NCI-H1105 (cell line): ENCODE measurements at regions not wholly inside any gene's neighbourhood (a gene's known extent, or its start where the extent isn't known, plus 50 kb on each side); places are given as distances from the start of the nearest gene placed in this dataset.
"Not testable (repeated sequence)": the region's sequence is repeated elsewhere in the genome, so short reads cannot be mapped to it uniquely, and the experiment has no call there.

ENCODE experiments used
- DNase-seq: peaks from one replicate; lab custom pipeline; 2025; lab: John Stamatoyannopoulos, UW

GRCh38 chr11:98725471-98725870 lies 295.3 kb upstream of the CNTN5 start:
- no peak for DNase-seq

- DNase-seq, result no peak
Observed at GRCh38 chr11:98728421-98728820, 292.3 kb upstream of the CNTN5 start.

DNA sequence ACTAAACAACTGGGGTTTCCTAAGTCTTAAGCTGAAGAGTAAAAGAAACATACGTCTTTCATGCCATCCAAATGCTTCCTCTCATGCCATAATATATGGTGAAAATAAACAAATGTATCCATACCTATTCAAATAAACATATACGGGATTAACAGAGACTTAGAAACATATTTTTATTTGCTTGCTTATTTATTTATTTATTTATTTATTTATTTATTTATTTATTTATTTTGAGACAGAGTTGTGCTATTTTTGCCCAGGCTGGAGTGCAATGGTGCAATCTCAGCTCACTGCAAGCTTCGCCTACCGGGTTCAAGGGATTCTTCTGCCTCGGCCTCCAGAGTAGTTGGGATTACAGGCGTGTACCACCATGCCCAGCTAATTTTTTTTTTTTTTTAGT lies 291.6 kb upstream of the CNTN5 start:
- DNase-seq, result no peak

DNA sequence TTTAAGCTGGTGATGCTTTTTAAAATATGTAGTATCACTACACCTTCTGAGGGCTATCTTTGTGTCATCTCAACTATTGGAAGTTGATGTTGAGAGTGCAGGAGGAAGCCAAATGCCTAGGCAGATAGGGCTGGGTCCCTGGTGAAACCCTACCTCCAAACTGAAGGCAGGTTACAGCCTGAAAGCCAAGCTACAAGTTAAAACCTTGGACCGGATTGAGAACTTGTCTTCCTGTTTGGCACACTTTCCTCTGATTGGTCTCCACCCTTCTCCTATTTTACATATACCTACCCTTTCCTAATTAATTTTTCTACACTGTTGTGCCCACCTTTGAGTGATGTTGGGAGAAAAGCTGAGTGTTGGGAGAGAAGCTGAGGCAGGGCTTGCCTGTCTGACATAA lies 287.8 kb upstream of the CNTN5 start:
- no peak for DNase-seq

DNA sequence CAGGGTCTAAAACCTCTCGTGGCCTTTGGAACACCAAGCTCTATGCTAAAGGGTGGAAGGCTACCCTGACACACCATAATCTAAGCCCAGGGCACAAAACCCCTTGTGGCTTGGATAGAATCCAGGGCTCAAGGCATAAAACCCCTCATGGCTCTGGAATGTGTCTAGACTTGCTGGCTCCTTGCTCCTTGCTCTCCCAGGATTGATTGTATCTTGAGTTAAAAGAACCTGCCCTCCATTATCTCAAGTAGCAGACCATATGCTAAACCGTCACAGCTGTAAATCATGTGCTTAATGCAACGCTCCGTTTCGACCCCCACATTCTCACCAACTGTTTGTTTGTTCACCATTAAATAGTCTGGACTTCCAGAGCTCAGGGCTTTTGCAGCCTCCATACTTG lies 287.4 kb upstream of the CNTN5 start:
- DNase-seq, result not testable (repeated sequence)

DNA sequence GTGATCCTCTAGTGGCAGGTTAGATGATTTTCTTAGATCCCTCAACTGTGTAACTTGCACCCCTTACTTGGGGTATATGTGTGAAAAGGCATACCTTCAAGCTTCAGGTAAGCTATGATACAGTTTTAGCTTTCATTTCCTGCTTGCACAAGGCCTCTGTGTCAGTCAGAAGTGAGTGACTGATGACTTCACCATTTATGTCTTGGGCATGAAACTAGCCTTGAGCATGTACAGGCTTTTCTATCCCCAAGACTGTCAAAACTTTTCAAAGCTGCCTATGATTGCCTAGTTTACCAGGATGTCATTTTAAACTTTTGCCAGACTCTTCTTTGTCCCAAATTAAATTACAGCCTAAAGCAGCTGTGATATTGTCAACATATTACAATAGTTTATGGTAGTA lies 286.1 kb upstream of the CNTN5 start:
- no peak for DNase-seq

DNA sequence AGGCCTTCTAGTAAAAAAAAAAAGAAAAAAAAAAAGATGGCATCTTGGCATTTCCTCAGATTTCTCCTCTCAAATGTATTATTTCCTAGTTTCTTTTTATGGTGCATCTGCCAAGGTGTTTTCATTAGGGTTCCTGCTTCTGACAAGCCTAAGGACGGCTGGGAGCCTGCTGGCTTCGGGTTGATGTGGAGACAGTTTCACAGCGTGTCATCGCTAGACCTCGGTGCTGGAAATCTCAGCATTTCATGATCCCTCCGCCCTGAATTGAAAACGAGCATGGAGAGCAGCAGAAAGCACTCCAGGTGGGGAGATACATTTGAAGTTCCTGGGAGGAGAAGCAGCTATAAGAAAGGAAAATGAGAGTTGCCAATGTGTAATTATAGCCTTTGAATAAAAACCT lies 283.9 kb upstream of the CNTN5 start:
- DNase-seq, result no peak

GRCh38 chr11:98740321-98740720 lies 280.4 kb upstream of the CNTN5 start:
- DNase-seq, result no peak

- not testable (repeated sequence) for DNase-seq
Observed at GRCh38 chr11:98763446-98763845, 257.3 kb upstream of the CNTN5 start.

DNA sequence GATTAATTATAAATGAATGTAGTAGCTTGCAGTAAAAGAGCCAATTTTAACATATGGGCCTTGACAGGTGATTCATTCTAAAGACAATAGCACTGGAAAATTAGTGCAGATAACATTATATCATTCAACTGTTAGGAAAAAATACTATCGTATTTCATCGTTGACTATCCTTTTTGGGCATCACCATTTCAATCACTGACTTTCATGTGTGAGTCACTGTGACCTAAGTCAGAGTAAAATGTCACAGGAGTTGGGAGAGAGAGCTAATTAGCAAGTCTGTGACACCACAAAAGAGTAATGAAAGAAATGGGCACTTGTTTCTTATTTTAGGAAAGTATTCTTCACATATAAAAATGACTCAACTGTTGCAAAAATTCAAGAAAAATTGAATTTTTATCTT lies 253.8 kb upstream of the CNTN5 start:
- no peak for DNase-seq

- not testable (repeated sequence) for DNase-seq
Observed at GRCh38 chr11:98770046-98770445, 250.7 kb upstream of the CNTN5 start.

DNA sequence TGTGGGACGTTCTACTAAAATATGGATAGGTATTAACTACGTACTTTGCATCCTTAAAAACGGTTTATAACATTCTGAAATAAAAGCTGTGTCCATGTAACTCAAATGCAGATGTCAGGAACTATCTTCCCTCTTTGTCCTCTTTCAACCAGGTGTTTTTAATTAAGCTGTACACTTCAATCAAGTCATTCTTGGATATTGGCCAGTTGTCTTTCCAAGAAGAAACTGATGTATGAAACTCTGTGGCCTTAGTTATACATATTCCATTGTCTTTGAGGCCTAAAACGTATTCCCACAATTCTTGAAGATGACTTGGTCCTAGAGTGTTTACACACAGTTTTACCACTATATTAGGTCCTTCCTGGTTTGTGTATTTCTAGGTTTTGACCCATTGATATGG lies 249.0 kb upstream of the CNTN5 start:
- peak; percentile 42 for DNase-seq

- no peak for DNase-seq
Observed at GRCh38 chr11:98772893-98773292, 247.9 kb upstream of the CNTN5 start.

DNA sequence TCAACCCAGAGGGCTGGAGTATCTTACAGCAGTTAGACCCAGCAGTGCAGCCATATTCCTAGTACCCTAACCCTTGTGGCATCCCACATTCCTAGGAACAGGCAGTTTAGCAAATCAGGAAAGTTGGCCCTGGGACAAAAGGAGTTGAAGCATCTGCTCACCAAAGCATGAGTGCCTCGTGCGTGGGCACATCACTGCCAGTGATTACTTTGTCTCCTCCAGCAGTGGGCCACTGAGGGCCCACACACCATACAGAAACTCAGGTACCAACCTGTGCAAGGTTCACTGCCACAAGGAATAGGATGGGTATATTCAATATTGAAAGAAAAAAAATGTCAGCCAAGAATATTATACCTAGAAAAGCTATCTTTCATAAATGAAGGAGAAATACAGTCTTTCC lies 227.5 kb upstream of the CNTN5 start:
- no peak for DNase-seq

GRCh38 chr11:98798333-98798732 lies 222.4 kb upstream of the CNTN5 start:
- no peak for DNase-seq

GRCh38 chr11:98800696-98801095 lies 220.1 kb upstream of the CNTN5 start:
- no peak for DNase-seq

DNA sequence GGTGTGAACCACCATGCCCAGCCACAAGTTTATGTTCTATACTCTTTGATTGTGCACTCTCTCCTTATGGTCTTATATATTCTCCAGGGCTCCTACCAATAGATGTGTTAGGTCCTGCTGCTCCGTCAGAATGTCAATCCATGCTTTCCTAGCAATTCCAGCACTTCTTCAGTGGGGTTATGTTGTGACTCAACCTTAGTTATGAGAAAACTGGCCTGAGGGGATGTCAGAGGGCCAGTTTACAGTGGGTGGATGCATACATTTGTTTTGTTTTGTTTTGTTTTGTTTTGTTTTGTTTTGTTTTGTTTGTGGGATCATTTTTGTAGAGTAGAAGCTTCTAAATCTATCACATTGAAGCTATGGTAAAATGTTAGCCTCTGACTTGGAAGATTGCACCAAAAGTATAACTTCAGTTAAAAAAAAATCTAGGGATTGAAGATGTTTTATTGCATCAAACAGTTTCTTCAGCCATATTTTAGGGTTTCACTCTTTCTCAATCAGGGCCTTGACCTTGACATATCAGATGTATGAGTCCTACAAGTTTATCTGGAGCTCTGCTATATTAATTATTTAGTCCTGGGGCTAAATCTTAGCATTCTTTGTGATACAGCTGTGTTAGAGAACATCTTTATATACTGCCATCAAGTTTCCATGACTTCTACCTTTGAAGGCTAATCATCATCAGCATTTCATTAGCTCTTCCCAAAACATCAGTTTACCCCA lies 191.6 kb upstream of the CNTN5 start:
- no peak for DNase-seq

DNA sequence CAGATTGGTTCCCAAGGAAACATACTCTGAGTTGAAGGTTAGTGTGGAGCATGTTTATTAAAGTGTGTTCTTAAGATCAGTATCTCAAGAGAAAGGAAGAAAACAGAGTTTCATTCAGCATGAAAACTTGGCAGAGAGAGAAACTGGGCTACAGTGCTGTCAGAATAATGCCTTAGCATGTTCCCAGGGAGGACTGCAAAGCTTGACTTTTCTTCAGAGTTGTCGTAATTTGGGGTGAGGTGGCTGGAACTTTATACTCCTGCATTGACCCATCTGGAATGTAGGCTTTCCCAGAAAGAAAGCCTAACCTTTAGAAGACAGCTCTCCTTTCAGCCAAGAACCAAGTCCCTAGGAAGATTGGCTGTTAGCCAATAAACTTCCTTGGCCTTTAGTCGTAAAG lies 190.8 kb upstream of the CNTN5 start:
- DNase-seq, result no peak

GRCh38 chr11:98834776-98835175 lies 186.0 kb upstream of the CNTN5 start:
- DNase-seq, result no peak

DNA sequence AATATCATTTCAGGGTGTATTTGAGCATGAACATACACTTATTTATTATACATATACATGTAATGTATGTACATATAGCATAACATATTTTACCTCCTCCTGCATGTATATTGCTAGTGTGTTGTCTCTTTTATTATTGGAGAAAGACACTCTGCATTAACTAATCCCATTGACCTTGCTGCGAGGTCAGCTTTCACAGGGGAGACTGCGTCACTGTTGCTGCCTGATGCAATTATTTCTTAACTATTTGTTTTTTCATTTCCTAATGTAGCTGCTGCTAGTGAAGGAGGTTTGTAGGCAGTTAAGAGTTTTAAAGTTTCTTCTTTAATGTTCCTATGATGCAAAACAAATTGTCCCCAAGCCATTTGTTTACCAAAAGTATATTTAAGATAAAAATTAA lies 185.4 kb upstream of the CNTN5 start:
- no peak for DNase-seq

- no peak for DNase-seq
Observed at GRCh38 chr11:98836156-98836555, 184.6 kb upstream of the CNTN5 start.

- no peak for DNase-seq
Observed at GRCh38 chr11:98842187-98842586, 178.6 kb upstream of the CNTN5 start.

- no peak for DNase-seq
Observed at GRCh38 chr11:98862169-98862568, 158.6 kb upstream of the CNTN5 start.

GRCh38 chr11:98871690-98872089 lies 149.1 kb upstream of the CNTN5 start:
- DNase-seq, result no peak

DNA sequence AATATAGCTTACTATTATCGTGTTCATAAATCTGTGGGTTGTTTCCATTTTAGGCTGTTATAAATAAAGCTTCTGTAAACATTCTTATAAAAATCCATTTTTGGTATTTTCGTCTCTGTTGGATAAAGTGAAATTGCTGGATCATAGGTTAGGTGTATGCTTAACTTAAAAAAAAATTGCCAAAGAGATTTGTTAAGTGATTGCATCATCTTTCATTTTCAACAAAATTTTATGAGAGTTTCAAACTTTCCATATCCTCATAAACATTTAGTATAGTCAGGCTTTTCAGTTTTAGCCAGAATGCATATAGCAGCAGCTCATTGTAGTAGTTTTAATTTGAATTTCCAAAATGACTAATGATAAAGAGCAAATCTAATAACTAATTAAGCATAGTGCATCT lies 146.7 kb upstream of the CNTN5 start:
- DNase-seq, result no peak
